ENCODE measurements at regions not wholly inside any gene's neighbourhood (a gene's known extent, or its start where the extent isn't known, plus 50 kb on each side); places are given as distances from the start of the nearest gene placed in this dataset.

- Mint-ChIP-seq H3K27ac (no peak overlapping the region), H3K4me1 (no peaks in the 10 kb centered on the region), H3K36me3 (ENCODE audit: low read depth) (no peaks in the 10 kb centered on the region), H3K27me3 (ENCODE audit: insufficient read depth, low read depth, poor library complexity) (peaks cover 5% of the 10 kb centered on the region), H3K4me3 (no peak overlapping the region), H3K9me3 (no peaks in the 10 kb centered on the region)
- Histone ChIP-seq H2AFZ (no peak overlapping the region), H3F3A (replicated peaks; ENCODE audit: low read depth) (no peaks in the 10 kb centered on the region), H3K36me3 (ENCODE audit: insufficient read depth) (no peaks in the 10 kb centered on the region), H3K4me1 (ENCODE audit: insufficient read depth) (no peaks in the 10 kb centered on the region), H3K9me2 (ENCODE audit: insufficient read depth) (no peaks in the 10 kb centered on the region), H3K79me2 (replicated peaks; ENCODE audit: insufficient read depth) (no peaks in the 10 kb centered on the region), H3K27ac (ENCODE audit: low read depth) (no peak overlapping the region), H4K20me1 (replicated peaks; ENCODE audit: insufficient read depth) (no peaks in the 10 kb centered on the region), H3K4me2 (no peak overlapping the region), H3K4me3 (no peak overlapping the region), H3K27me3 (ENCODE audit: insufficient read depth) (no peaks in the 10 kb centered on the region)
- DNase-seq (ENCODE audit: low spot score) (no peak), ATAC-seq (no peak)
- TF ChIP-seq ZNF462 (CRISPR knock-in tag; IDR thresholded peaks at IDR 0.05) (no peak), ZNF114 (CRISPR knock-in tag; IDR thresholded peaks at IDR 0.05) (no peak), POLR2AphosphoS5 (IDR thresholded peaks at IDR 0.05; ENCODE audit: low read depth) (no peak), REST (IDR thresholded peaks at IDR 0.05; ENCODE audit: unreplicated experiment) (no peak), EZH2 (IDR thresholded peaks at IDR 0.05; ENCODE audit: low read depth, unreplicated experiment) (no peak), JUNB (IDR thresholded peaks at IDR 0.05; ENCODE audit: unreplicated experiment) (no peak), CREB1 (CRISPR knock-in tag; IDR thresholded peaks at IDR 0.05; ENCODE audit: low read depth) (no peak), ETS1 (IDR thresholded peaks at IDR 0.05) (no peak), NANOG (IDR thresholded peaks at IDR 0.05; ENCODE audit: borderline replicate concordance) (no peak), CTCF (conservative IDR thresholded peaks at IDR 0.05; ENCODE audit: low read depth in 2 of 2) (no peak), EZH2phosphoT487 (IDR thresholded peaks at IDR 0.05; ENCODE audit: unreplicated experiment) (no peak), STAT1 (IDR thresholded peaks at IDR 0.05; ENCODE audit: unreplicated experiment) (no peak), ZNF331 (CRISPR knock-in tag; IDR thresholded peaks at IDR 0.05; ENCODE audit: low read depth) (no peak)
These were observed 184.4 kb downstream of the TSHZ3 start for GRCh38 chr19:31164791-31165251.
